A204.1 (cell line): ENCODE measurements at regions not wholly inside any gene's neighbourhood (a gene's known extent, or its start where the extent isn't known, plus 50 kb on each side); places are given as distances from the start of the nearest gene placed in this dataset.

Source experiments
- FAIRE-seq: peaks from 2 replicates; lab custom pipeline; 2012; peaks lifted over from hg19 to GRCh38; lab: Jason Lieb, UNC

DNA sequence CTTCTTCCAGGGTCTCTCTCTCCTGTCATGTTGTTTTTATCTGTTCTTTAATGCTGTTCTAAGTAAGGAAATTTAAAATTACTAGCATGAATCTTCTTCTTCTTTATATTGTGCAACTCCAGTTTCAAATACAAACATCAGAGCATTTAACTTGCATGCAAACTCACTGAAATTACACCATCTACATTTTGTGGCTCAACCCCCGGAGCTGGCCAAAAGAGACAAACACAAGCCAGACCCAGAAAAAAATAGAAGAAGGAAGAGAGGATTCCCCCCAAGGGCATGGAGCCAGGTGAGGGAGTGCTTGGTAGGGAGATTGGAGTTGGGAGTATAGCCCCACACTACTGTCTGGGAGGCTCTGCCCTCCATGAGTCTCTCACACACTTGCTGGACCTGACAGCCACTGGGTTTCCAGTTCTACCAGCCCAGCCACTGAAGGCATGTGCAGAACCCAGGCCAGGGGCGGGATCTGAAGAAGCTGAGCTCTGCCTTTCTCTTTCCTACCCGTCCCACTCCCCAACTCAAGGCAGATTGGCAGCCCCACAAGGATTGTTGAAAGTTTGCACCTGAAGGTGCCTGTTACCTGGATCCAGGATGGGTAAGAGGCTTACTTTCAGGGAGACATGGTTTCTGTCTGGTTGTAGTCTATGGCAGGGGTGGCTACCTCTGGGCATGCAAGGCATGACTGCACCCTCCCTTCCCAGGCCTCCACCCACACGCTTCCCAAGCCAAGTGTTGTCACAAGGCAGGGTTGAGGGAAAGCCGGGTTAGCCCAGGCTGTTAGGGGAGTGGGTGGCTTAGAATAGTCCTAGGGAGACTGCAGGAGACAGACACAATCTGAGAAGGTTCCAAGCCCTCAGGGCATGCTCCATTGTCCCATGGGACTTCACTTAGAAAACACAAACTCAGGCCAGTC, 297.2 kb downstream of the TGFB2 start:
- FAIRE-seq: no peak

DNA sequence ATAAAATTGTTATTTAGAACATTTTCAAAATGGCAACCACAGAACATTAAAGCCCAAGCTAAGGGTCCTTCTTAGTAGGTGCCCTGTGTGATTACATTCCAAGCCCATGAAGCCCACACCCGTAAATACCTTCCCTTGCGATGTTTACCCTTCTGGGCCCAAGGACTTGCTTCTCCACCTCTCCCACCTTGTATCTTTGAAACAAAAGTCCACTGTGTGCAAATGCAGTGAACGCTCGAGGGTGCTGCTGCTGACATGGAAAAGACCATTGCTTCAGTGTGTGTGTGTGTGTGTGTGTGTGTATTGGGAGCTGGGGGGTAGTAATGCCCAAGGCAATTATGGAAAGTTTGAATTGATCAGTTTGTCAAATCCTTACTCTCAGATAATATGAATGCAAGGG, 298.1 kb downstream of the TGFB2 start:
- no peak for FAIRE-seq

- FAIRE-seq: no peak
Observed at GRCh38 chr1:218643926-218644325, 298.8 kb downstream of the TGFB2 start.

DNA sequence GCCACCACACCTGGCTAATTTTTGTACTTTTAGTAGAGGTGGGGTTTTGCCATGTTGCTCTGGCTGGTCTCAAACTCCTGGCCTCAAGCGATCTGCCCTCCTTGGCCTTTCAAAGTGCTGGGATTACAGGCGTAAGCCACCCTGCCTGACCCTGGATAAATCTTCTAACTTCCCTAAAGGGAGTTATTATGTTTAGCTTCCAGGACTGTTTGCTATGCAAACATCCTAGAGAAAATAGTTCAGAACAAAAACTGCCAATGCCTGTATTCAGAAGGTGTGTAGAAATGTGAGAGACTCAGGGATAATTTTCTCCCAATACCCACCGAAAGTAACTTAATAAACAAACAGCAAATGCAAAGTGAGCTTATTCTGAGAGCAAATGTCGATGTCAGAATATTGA, 301.2 kb downstream of the TGFB2 start:
- no peak for FAIRE-seq

GRCh38 chr1:218656301-218657037, 311.3 kb downstream of the TGFB2 start:
- no peak for FAIRE-seq

- no peak for FAIRE-seq
Observed at GRCh38 chr1:218658269-218658668, 313.1 kb downstream of the TGFB2 start.

DNA sequence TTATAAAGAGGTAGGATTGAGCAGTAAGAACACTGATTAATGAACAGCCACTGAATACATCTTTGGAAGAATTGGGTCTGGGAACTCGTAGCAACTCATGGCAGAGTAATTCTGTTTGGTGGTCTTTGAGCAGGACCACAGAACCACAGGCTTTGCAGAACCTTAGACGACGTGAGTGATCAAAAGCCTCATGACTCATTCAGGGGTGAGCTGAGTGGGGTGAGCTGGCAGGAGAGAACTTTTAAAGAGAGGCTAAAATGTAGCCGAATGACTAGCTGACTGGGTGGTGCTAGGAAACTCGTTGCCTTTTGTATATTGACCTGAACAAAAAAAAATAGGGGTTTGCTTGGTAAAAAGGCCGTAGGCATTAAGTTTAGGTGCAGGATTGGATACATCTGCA, 313.8 kb downstream of the TGFB2 start:
- FAIRE-seq: no peak

- FAIRE-seq: no peak
Observed at GRCh38 chr1:218659911-218660677, 315.0 kb downstream of the TGFB2 start.

GRCh38 chr1:218660678-218661053, 315.5 kb downstream of the TGFB2 start:
- FAIRE-seq: no peak

GRCh38 chr1:218661411-218661810, 316.3 kb downstream of the TGFB2 start:
- FAIRE-seq: no peak

DNA sequence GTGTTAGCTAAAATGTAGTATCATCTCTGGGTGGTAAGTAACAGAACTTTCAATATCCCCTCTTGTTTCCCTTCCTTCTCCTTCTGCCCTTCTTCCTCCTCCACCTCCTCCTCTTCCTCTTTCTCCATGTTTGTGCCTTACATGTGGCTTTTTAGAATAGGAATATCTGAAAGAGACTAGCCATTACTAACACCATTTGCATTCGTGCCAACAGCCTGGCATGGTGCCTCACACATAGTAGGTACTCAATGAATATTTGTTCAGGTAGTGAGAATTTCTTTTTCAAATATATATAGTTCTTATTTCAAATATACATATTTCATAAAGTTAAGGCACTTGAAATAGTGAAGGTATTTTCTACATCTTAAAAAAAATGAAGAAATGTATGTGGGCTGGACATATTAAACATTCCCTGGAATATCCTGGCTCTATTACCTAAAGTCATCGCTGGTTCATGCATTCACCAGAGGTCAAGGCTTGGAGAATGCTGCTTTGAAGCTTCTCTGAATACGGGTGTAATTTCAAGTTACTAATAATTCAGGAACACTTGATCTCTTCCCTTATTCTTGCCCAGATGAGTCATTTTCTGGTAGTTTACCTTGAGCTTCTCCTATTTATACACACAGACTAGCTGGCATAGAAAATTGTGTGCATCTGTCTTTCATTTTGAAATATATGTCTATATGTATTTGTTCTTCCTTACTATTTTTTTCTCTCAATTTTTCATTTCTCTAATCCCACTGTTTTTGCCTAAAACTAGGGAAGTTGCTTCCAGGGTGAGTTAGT, 319.4 kb downstream of the TGFB2 start:
- FAIRE-seq: no peak

- no peak for FAIRE-seq
Observed at GRCh38 chr1:218665221-218665620, 320.1 kb downstream of the TGFB2 start.

GRCh38 chr1:218666263-218666662, 321.1 kb downstream of the TGFB2 start:
- FAIRE-seq: no peak

DNA sequence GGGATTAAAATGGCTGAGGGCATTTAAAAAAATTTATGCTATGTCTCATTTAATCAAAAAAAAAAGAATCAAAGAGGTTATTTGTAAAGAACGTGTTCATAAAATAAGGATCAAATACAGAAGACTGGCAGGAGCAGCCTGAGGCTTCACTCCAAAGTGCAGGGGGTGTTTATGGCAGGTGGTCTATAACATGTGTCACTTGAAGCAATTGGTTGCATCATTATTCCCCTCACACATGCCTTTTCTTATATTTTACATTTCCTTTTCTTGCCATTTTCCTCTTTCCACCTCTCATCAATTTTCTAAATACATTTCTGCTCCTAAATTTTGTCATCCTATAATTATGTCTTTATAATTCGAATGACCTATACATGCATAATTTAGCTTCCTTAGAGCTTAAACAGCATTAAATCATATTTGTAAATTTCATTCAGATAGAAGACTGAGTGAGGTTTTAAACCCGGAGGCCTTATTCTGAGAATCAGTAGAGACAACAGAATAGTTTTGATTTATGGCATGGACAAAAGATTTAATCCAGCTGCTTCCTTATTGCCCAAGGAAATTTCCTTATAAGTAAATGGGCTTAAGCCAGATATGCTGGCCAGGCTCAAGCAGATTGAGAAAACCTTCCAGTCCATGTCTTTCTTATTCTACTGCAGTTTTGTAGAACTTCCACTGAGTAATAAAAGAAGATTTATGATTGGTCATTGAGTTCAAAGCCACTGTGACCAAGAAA, 322.8 kb downstream of the TGFB2 start:
- no peak for FAIRE-seq

DNA sequence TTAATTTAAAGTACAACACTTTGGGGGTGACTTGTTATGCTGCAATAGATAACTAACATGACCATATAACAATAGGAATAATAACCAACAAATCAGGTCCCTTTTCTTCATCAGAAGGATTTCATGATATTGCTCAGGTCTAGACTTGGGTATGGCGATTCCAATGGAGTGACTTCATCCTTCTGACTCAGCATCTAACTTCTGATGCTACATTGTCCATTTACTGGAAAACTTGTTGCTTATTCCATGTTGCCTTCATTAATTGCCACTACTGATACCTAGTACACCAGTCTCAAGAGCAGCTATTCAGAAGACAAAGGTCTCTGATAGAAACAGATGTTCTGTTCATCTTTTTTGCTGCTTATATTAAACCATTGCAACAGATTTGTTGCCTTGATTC, 324.3 kb downstream of the TGFB2 start:
- no peak for FAIRE-seq

- no peak for FAIRE-seq
Observed at GRCh38 chr1:218670875-218671274, 325.7 kb downstream of the TGFB2 start.

DNA sequence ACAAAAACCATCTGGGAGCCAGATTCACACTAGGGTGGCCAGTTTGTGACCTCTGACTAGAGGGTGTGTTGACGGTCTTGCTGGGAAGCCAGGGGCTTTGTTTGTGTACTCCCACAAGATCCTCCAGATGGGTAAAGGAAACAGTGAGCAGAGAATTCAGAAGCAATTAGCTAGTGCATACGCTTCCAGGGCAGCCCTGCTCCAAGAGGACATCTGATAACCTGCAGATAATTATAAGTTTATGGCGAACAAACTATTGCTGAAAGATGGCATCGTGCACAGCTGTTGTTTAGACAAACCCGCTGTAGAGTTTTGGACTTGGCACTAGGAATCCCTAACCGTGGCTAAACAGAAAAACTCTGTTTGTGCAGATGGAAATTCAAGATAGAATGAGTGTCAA, 326.4 kb downstream of the TGFB2 start:
- FAIRE-seq: no peak

DNA sequence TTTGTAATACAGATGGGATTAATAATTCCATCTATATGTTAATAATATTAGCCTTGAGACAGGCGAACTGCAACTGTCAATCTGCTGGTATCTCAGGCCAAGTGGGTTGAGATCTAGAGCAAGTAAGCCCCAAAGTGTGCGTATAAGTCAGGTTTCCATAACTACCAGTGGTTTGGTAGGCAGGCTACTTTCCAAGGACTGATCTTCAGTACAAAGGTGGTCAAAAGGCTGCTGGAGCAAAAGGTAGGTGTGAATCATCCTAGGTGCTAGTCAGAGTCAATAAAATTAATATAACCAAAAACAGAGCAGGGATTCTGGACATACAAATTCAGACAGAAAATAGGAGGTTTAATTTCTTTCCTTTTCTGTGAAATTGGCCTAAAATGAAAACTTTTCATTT, 328.0 kb downstream of the TGFB2 start:
- no peak for FAIRE-seq

DNA sequence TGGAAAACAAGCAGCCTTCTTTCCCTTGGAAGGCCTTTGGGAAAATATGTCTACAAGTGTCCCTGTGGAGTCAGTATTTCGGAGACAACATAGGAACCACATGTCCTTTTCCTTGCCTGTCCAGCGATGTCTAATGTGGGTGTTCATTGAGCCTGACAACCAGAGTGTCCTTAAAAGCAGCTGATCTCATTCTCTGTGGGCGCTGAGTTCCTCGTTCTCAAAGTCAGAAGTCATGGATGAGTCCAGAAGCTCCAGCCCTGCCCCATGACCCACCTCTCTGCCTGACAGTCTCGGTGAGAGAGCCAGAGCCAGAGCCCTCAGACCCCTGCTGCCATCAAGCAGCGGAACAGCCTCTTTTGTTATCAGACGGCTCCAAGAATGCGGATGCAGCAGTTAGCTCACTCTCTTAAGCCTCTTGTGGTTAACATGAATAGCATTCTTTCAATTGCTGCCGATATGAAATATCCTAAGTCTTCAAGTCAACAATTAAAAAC, 329.2 kb downstream of the TGFB2 start:
- no peak for FAIRE-seq

- no peak for FAIRE-seq
Observed at GRCh38 chr1:218677026-218677425, 331.9 kb downstream of the TGFB2 start.

DNA sequence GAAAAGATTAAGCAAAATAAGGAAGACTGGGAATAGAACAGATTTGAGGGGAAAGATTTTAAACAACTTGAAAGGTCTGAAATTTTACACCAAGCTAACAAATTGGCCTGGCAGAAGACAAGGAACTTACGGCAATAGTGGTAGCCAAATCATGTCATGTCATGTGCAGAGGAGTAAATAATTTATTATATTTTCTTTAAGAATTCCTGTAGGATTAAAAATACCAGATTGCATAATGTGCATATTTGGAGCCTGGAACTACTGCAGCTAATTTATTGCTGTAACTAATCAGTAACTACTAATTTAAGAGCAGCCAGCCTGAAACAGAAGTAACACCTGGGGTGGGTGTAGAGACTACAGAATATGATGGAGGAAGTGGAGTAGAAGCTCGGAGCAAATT, 334.3 kb downstream of the TGFB2 start:
- no peak for FAIRE-seq
